ENCODE measurements at regions not wholly inside any gene's neighbourhood (a gene's known extent, or its start where the extent isn't known, plus 50 kb on each side); places are given as distances from the start of the nearest gene placed in this dataset.

GRCh38 chr4:145414841-145415240 is 66.8 kb upstream of the SMAD1 start:
- DNase-seq (ENCODE audit: low spot score) = no peak
- H3K27ac ChIP-seq = no peak overlapping the region
- POLR2A ChIA-PET (ENCODE audit: low non-redundant PET) = no interaction called here
- CTCF ChIA-PET = no interaction called here
- TF ChIP-seq, protein P1, sequence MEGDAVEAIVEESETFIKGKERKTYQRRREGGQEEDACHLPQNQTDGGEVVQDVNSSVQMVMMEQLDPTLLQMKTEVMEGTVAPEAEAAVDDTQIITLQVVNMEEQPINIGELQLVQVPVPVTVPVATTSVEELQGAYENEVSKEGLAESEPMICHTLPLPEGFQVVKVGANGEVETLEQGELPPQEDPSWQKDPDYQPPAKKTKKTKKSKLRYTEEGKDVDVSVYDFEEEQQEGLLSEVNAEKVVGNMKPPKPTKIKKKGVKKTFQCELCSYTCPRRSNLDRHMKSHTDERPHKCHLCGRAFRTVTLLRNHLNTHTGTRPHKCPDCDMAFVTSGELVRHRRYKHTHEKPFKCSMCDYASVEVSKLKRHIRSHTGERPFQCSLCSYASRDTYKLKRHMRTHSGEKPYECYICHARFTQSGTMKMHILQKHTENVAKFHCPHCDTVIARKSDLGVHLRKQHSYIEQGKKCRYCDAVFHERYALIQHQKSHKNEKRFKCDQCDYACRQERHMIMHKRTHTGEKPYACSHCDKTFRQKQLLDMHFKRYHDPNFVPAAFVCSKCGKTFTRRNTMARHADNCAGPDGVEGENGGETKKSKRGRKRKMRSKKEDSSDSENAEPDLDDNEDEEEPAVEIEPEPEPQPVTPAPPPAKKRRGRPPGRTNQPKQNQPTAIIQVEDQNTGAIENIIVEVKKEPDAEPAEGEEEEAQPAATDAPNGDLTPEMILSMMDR (conservative IDR thresholded peaks at IDR 0.05; ENCODE audit: low read depth) = no peak

DNA sequence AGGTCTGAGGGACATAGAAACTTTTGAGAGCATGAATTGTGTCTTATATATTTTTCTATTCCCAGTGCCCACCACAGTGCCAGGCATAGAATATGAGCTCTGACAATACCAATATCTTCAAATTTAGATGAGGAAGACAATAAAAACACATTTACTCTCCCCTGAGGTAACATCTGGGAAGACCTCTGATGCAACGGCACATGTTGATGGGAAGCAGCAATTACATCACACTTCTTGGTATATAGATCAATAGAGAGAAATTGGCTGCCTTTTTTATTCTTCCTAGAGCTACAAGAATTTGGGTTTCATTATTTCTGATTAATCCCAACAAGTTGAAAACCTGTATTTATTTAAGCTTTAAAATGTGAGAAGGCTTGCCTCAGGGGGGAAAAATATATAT is 67.4 kb upstream of the SMAD1 start:
- DNase-seq (ENCODE audit: low spot score) = no peak
- no peak overlapping the region for H3K27ac ChIP-seq
- ChIA-PET CTCF (no interaction called here), POLR2A (ENCODE audit: low non-redundant PET) (no interaction called here)
- TF ChIP-seq, protein P1 (conservative IDR thresholded peaks at IDR 0.05; ENCODE audit: low read depth) = no peak

DNA sequence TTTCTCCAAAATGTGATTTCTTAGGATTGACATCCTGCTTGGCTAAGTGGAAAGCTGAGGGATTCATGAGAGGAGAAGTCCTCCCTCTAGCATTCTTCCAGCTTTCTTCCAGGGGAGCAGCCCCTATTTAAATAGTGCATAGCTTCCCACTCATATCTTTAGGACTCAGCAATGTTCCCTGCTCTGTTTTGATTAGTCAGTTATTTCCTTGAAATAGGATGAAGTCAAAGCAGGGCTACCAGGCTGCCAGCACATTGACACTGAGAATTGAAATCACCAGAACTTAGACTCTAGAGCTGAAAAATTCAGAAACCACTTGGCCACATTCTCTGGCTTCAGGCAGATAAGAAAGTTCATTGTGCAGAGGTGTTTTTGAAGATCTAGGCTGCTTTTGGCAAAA is 74.7 kb upstream of the SMAD1 start:
- POLR2A ChIA-PET (ENCODE audit: low non-redundant PET) = interaction anchor here (0.5 kb wide), 1 partner anchor 1293 kb away, joined by 3 read pairs; no protein-coding TSS in a partner anchor
- CTCF ChIA-PET = no interaction called here
- TF ChIP-seq, protein P1 (conservative IDR thresholded peaks at IDR 0.05; ENCODE audit: low read depth) = no peak

DNA sequence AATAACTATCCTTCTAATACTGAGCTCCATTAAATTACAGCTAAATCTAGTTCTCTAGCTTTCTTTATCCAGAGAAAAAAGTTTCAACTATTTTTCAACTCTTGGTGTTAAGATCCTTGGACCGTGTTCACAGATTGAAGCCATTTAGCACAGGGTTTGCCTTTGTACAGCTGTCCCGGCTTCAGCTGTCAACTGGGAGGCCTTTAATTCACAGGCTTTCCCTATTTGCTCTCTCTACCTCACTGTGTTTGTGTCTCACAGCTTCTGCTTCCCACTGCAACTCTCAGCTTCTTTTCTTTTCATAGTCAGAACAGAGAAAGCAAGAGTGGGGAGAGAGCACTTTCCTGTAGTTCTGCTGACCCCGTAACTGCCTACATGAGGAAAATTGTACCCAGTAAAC is 76.9 kb upstream of the SMAD1 start:
- no peak for DNase-seq (ENCODE audit: low spot score)
- ChIA-PET CTCF (interaction anchor here (0.7 kb wide), 1 partner anchor 46 kb away, joined by 3 read pairs; no protein-coding TSS in a partner anchor), POLR2A (ENCODE audit: low non-redundant PET) (no interaction called here)
- no peak overlapping the region for H3K27ac ChIP-seq
- TF ChIP-seq, protein P1 (conservative IDR thresholded peaks at IDR 0.05; ENCODE audit: low read depth) = no peak

More for the DNA sequence above, 74.7 kb upstream of the SMAD1 start:
- DNase-seq (ENCODE audit: low spot score) = no peak
- H3K27ac ChIP-seq = no peak overlapping the region

DNA sequence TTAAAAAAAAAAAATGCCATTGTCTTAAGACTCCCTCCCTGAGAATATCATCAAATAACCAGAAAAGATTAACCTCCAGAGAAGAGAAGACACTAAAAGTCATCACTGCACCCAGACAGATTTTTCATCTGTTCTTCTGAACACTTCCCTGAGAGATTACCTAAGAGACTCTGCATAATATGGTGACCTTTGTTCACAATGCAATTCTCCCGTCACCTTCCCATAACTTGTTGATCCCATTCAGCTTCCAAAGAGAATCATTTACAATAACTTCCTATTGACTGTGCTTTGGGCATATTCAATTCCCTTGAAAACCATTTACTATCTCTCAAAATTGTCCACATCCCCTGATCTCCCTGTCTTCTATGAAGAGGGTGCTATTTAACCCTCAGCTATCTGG is 85.1 kb upstream of the SMAD1 start:
- POLR2A ChIA-PET (ENCODE audit: low non-redundant PET) = no interaction called here

DNA sequence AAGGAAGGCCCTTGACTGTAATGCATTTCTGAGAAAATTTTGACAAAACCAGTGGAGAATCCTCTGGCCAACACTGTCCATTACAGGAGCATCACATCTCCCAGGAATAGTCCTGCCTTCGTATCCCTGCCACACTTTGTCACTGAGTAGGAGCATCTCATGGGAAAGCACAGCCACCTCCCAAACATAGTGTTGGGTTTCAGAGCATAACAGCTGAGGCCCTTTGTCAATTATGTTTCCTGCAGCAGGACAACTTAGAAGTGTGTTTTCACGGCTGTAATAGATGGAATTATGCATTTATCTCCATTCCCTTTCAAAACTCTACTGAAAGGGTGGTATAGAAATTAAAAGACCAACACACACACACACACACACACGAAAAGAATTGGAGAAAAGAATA is 91.1 kb upstream of the SMAD1 start:
- ChIA-PET POLR2A (ENCODE audit: low non-redundant PET) (no interaction called here), CTCF (no interaction called here)
- no peak overlapping the region for H3K27ac ChIP-seq
- TF ChIP-seq, protein P1 (conservative IDR thresholded peaks at IDR 0.05; ENCODE audit: low read depth) = no peak
- no peak for DNase-seq (ENCODE audit: low spot score)

More for the DNA sequence above, 85.1 kb upstream of the SMAD1 start:
- no peak overlapping the region for H3K27ac ChIP-seq
- no peak for DNase-seq (ENCODE audit: low spot score)
- TF ChIP-seq, protein P1 (conservative IDR thresholded peaks at IDR 0.05; ENCODE audit: low read depth) = no peak
- CTCF ChIA-PET = no interaction called here

- ChIA-PET POLR2A (ENCODE audit: low non-redundant PET) (no interaction called here), CTCF (no interaction called here)
- H3K27ac ChIP-seq = no peak overlapping the region
- DNase-seq (ENCODE audit: low spot score) = no peak
- TF ChIP-seq, protein P1 (conservative IDR thresholded peaks at IDR 0.05; ENCODE audit: low read depth) = no peak
Observed at GRCh38 chr4:145389550-145389949, 92.1 kb upstream of the SMAD1 start.

Measured in RWPE1 (cell line).